ENCODE measurements at regions not wholly inside any gene's neighbourhood (a gene's known extent, or its start where the extent isn't known, plus 50 kb on each side); places are given as distances from the start of the nearest gene placed in this dataset.

- TF ChIP-seq CTCF (IDR thresholded peaks at IDR 0.05; ENCODE audit: low read depth, low read length, missing control alignments): no peak
- H3K4me3 ChIP-seq (ENCODE audit: low read depth, low read length): no peak overlapping the region
- DNase-seq (ENCODE audit: low read depth): no peak
These were observed 101.6 kb upstream of the SOX4 start for GRCh38 chr6:21491955-21492354.

GRCh38 chr6:21494505-21494904 is 99.0 kb upstream of the SOX4 start:
- DNase-seq (ENCODE audit: low read depth): no peak
- H3K4me3 ChIP-seq (ENCODE audit: low read depth, low read length): no peak overlapping the region
- no peak for TF ChIP-seq CTCF (IDR thresholded peaks at IDR 0.05; ENCODE audit: low read depth, low read length, missing control alignments)

- DNase-seq (ENCODE audit: low read depth): no peak
- H3K4me3 ChIP-seq (ENCODE audit: low read depth, low read length): no peak overlapping the region
- TF ChIP-seq CTCF (IDR thresholded peaks at IDR 0.05; ENCODE audit: low read depth, low read length, missing control alignments): no peak
These were observed 97.4 kb upstream of the SOX4 start for GRCh38 chr6:21496196-21496595.

- DNase-seq (ENCODE audit: low read depth): no peak
These were observed 96.8 kb upstream of the SOX4 start for GRCh38 chr6:21496706-21497105.

GRCh38 chr6:21500314-21501020 is 93.1 kb upstream of the SOX4 start:
- TF ChIP-seq CTCF (IDR thresholded peaks at IDR 0.05; ENCODE audit: low read depth, low read length, missing control alignments): no peak
- no peak for DNase-seq (ENCODE audit: low read depth)
- H3K4me3 ChIP-seq (ENCODE audit: low read depth, low read length): no peak overlapping the region

More at GRCh38 chr6:21496706-21497105, 96.8 kb upstream of the SOX4 start:
- H3K4me3 ChIP-seq (ENCODE audit: low read depth, low read length): no peak overlapping the region
- no peak for TF ChIP-seq CTCF (IDR thresholded peaks at IDR 0.05; ENCODE audit: low read depth, low read length, missing control alignments)

- H3K4me3 ChIP-seq (ENCODE audit: low read depth, low read length): no peak overlapping the region
- no peak for DNase-seq (ENCODE audit: low read depth)
- TF ChIP-seq CTCF (IDR thresholded peaks at IDR 0.05; ENCODE audit: low read depth, low read length, missing control alignments): no peak
These were observed 92.6 kb upstream of the SOX4 start for GRCh38 chr6:21501021-21501354.

GRCh38 chr6:21501815-21502214 is 91.7 kb upstream of the SOX4 start:
- DNase-seq (ENCODE audit: low read depth): no peak
- TF ChIP-seq CTCF (IDR thresholded peaks at IDR 0.05; ENCODE audit: low read depth, low read length, missing control alignments): no peak
- no peak overlapping the region for H3K4me3 ChIP-seq (ENCODE audit: low read depth, low read length)
